AG08396 (cell line): ENCODE measurements at regions not wholly inside any gene's neighbourhood (a gene's known extent, or its start where the extent isn't known, plus 50 kb on each side); places are given as distances from the start of the nearest gene placed in this dataset.
"Not testable (repeated sequence)": the region's sequence is repeated elsewhere in the genome, so short reads cannot be mapped to it uniquely, and the experiment has no call there.

Source experiments
- DNase-seq: peaks from one replicate; pipeline ENCODE4 v3.0.0; 2012; ENCODE audit warnings: low spot score, mixed read lengths

- no peak for DNase-seq
Observed at GRCh38 chr5:158202801-158203200, 343.9 kb upstream of the CLINT1 start.

DNA sequence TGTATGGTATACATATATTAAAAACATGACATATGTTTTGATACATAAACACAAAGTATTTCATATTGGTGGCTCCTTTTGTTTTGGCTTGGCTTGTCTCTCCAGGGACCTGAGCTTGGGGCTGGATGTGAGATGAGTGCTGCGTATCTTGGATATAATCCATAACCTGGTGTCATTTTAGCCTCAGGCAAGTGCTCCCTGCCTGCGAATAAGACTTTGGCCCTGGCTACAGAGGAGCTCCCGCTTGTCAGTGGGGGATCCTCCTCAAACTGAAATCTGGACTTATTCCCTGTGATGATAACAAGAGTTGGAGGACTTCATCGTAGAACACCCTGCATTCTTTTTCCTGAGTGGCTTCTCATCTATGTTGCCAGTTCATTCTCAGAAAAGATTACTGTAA lies 341.7 kb upstream of the CLINT1 start:
- no peak for DNase-seq

GRCh38 chr5:158198636-158199035 lies 339.7 kb upstream of the CLINT1 start:
- no peak for DNase-seq

- no peak for DNase-seq
Observed at GRCh38 chr5:158195416-158196210, 336.7 kb upstream of the CLINT1 start.

- no peak for DNase-seq
Observed at GRCh38 chr5:158194561-158194976, 335.6 kb upstream of the CLINT1 start.

- DNase-seq: not testable (repeated sequence)
Observed at GRCh38 chr5:158193395-158193794, 334.4 kb upstream of the CLINT1 start.

- DNase-seq: no peak
Observed at GRCh38 chr5:158180407-158180806, 321.5 kb upstream of the CLINT1 start.

GRCh38 chr5:158179271-158179670 lies 320.3 kb upstream of the CLINT1 start:
- no peak for DNase-seq

- DNase-seq: no peak
Observed at GRCh38 chr5:158178535-158178934, 319.6 kb upstream of the CLINT1 start.

DNA sequence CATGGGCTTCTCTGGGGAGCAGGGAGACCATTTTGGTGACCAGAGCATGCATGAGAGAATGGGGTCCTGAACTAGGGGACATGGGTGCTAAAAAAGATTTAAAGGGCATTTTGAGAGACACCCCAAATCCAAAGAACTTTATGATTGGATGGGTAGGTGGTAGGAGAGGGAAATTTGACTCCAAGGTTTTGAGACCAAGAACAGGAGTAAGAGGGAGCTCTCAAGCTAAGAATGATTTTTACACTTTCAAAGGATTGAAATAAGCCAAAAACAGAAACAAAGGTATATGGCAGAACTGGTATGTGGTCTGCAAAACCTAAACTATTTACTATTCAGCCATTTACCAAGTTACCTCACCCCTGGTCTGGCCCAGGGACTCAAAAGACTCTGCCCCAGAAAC lies 318.2 kb upstream of the CLINT1 start:
- no peak for DNase-seq

DNA sequence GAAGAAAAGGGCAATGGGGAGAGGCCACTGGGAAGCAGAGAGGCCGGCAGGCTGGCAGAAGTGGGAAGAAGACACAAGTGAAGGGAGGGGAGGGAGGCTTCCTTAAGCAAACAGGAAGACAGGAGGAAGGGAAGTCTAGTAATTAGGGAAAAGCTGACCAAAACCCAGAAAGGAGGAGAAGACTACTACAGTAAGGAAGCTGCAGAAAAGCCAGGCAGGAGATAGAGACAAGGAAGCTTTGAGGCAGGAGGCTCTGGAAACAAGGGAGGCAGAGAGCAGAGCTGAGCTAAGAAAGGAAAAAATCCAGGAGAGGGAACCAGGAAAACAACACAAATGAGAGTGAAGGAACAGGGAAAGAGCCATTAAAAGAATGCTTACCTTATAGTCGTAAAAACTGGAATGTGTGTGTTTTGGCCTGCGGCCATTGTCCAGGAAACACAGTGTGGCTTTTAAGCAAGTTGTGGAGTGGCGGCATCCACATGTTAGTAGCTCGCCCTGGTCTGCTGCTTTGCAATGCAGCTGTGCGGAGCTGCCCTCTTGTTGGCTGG lies 317.1 kb upstream of the CLINT1 start:
- DNase-seq: no peak

GRCh38 chr5:158174918-158175851 lies 316.2 kb upstream of the CLINT1 start:
- DNase-seq: peak; percentile 61

GRCh38 chr5:158174026-158174425 lies 315.1 kb upstream of the CLINT1 start:
- no peak for DNase-seq

DNA sequence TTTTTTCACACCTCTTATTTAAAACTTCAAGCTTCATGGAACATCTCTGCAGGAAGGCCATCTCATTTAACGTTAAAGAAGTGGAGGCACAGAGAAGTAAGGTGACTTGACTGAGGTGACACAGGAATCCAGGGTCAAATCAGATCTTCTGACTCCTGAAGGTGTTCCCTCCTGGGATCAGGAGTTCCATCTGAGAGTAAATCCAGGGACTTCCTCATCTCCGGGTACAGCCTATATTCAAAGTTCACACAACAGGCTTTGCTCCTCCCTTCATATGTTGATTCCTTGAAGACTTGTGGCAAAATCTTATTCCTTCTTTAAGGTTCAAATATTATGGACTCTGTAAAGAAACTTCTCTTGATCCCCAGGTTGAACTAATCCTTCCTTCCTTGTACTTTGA lies 313.1 kb upstream of the CLINT1 start:
- DNase-seq: no peak

DNA sequence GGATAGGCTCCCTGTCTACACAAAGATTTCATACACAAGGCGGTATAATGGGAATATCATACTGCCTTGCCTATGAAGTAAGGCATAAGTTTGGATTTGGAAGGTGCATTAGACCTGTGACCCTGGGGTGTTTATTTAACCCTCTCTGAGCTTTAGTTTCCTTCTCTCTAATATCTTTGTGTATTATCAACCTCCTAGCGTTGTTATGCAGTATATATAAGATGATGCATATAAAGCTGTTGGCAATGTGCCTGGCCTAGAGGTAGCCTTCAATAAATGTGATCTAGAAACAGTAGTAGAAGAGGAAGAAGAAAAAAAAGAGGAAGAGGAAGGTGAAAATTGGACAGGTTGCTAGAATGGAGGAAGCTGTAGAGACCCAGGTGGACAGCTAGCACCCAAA lies 311.6 kb upstream of the CLINT1 start:
- DNase-seq: no peak

DNA sequence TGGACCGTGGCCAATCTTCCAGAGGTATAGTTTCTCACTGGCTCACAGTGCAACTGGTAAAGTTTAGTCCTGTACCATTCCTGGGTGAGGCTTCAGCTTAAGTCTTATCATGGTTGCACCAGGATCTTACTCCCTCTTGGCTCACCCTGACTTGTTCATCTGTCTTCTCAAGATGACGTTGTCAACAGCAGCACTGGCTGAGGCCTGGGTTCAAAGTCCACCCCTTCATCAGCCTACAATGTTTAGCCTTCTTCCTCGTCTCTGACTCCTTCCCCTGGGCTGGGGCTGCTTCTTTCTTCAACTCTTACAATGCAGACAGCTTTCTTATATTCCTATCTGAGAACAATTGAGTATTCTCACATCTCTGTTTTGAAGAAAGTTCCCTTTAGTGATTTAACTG lies 311.1 kb upstream of the CLINT1 start:
- no peak for DNase-seq

GRCh38 chr5:158166424-158166823 lies 307.5 kb upstream of the CLINT1 start:
- no peak for DNase-seq

GRCh38 chr5:158165647-158166046 lies 306.7 kb upstream of the CLINT1 start:
- no peak for DNase-seq

DNA sequence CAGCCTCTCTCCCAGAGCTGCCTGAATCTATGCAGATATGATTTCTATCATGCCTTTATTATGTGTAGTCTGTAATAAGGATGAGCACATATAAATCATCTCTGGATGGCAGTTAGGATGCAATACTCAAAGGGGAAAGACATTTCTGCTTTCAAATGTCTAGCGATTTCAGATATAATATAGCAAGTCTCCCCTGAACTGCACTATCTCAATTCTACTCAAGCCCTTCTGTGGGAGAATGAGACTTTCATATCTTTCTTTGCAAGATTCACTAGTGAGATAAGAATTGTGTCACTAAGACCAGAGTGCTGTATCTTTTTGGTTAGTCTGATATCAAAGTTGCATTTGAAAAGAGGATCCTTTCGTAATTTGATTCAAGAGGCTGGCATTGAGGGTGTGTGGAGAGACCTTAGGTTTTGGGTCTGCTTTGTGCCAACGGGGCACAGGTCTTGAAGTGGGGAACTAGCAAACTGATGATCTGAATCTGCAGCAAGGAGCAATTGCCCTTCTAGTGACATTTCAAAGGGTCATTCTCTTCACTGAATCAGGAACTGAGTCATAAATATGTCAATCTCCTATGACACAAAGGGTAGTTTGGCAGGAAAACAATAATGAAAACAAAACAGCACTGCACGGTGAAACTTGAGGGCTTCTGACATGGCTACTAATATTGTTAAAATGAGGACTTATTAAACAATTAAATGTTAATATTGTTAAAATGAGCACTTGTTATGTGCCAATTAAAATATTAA lies 305.5 kb upstream of the CLINT1 start:
- DNase-seq: no peak

GRCh38 chr5:158163451-158164295 lies 304.7 kb upstream of the CLINT1 start:
- no peak for DNase-seq

DNA sequence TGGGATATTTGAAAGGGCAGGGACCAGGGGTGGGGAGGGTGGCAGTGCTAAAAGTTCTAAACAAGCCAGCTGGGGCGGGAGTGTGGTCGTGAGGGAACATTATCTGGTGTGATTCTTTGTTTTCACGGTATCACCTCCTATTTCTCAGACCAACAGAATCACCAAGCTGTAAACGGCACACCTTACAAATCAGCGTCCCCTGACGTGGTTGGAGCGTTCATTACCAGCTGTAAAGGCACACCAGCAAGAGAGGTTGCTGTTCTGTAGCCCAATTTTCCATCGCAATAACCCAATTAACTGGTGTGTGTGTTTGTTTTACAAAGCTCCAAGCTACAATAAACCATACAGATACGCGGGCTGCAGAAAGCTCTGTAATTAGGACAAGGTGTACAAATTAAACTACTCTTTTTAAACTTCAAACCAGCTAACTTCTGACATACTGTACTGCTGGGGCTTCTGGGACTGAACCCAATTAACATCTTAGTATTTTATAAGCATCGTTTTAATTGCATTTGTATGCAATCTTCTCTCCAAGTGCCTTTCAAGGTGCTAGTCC lies 303.6 kb upstream of the CLINT1 start:
- no peak for DNase-seq
